AG08395 (cell line): ENCODE measurements at regions not wholly inside any gene's neighbourhood (a gene's known extent, or its start where the extent isn't known, plus 50 kb on each side); places are given as distances from the start of the nearest gene placed in this dataset.
"Not testable (repeated sequence)": the region's sequence is repeated elsewhere in the genome, so short reads cannot be mapped to it uniquely, and the experiment has no call there.

Experiments
- DNase-seq: peaks from one replicate; pipeline ENCODE4 v3.0.0; 2012; ENCODE audit warnings: mixed read lengths, low spot score

DNA sequence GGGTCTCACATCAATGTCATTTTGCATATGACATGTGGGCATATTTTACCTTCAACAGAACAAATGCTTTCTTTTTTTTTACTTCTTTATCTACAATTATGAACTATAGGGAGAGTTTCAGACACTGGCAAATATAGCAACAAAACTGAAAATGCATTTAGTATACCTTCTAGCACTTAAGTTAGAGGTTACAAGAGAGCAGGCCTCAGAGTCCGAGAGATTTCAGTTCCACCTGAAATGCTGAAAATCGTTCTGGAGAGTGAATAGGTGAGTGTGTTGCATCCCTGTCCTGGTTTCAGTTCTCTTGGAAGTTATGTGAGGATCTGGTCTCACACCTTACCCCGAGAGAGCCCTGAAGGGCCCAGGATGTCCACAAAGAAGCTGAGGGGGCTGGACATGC is 337.8 kb upstream of the FRG1 start:
- not testable (repeated sequence) for DNase-seq

DNA sequence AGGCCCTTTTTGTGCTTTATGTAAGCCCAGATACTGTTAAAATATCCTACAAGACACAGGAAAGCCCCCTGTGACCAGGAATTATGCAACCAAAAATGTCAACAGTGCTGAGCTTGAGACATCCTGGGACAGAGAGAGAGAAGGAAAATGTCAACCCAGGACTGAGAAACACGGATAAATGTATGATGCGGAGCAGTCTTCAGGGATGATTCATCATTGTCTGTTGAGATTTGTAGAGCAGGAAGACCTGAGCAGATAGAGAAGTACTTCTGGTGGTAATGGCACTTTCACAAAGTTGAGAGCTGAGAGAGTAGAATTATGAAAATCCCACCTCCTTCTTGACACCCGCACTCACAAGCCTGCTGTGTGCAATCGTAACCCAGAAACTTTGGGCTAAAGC is 330.1 kb upstream of the FRG1 start:
- not testable (repeated sequence) for DNase-seq

DNA sequence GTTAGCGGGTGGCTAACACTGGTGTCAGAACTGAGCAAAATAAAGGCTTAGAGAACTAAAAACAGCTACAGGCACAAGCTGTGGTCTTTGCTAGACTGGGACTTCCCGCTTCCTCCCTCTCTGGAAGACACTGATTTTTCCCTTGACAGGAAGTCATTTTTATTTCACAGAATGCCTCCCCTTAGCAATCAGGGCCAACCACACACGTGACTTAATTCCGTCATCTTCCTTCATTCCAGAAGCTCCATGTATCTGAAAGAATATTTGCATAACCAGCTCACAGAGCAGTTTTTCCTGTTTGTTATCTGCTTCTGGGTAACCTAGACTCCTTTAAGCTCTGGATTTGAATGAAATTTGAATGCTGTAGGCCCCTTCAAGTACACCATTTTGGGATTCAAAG is 327.5 kb upstream of the FRG1 start:
- no peak for DNase-seq

DNA sequence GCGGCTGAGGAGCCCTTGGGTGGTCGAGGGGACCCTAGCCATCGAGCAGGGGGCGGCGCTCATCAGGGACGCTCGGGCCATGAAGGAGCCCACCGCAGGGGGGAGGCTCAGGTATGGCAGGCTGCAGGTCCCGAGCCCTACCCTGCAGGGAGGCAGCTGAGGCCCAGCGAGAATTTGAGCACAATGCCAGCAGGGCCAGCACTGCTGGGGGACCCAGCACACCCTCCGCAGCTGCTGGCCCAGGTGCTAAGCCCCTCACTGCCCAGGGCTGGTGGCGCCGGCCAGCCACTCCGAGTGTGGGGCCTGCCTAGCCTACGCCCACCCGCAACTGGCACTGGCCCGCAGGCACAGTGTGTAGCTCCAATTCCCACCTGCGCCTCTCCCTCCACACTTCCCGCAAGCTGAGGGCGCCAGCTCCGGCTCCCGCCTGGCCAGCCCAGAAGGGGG is 325.4 kb upstream of the FRG1 start:
- DNase-seq: no peak

DNA sequence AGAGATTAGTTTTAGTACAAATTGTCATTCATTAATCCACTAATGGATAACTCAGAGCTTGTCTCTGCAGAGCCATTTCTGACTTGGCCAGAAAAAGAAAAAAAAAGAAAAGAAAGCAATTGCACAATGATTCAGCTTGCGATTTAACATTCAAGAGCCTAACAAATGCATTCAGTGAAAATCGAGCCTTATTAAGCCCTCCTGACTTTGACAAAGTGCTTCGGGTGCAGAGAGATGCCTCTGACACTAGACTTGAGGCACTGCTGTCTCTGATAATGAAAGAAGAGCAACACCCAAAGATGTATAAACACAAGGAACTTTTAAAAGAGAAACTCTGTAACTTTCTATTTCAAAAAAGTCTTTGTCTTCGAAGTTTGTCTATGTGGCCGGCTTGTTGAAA is 322.9 kb upstream of the FRG1 start:
- DNase-seq: not testable (repeated sequence)

DNA sequence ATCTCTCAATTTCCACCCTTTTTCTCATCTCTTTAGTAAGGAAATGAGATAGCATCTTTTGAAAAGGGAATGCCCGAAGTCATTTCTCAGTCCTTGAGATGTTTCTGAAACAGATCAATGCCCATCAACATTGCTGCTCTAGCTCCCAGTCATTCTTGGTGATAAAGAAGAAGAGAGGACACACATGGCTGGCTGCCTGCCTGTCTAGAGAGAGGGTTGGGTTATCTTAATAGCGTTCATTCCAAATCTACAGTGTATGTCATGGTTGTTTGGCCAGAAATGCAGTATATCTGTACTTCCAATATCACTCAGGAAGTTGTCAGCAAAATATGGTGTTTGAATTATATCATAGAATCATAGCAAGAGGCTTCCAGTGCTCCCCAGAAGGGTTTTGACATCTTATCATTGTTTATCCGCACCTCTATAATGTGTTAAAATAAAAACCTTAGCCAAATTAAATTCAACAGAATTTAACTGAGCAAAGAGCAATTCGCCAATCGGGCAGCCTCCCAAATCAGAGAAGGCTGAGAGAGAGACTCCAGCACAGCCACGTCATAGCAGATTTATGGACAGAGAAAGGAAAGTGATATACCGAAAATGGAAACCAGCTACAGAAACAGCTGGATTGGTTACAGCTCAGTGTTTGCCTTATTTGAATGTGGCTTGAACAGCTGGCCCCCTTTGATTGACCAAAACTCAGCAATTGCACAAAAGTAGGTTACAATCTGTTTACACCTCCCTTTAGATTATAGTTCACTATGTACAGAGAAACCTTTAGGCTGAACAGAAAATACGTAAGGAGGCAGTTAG is 321.0 kb upstream of the FRG1 start:
- not testable (repeated sequence) for DNase-seq

DNA sequence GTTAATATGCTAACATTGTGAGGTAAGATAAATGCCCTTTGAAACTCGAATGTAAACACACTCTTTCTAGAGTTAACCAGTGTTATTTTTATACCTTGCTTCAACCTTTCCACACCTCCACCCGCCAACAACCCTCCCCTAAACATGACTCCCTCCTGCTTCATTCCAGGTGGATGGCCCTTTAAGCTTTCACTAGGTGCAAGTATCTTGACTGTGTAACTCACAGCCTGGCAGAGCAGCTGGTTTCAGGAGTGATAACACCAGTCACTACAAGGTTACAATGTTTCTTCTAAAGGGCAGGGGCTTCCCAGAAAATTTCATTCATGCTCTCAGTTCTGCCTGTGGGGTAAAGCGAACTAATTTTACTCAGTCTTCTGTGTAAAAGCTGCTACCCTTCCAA is 318.1 kb upstream of the FRG1 start:
- not testable (repeated sequence) for DNase-seq

DNA sequence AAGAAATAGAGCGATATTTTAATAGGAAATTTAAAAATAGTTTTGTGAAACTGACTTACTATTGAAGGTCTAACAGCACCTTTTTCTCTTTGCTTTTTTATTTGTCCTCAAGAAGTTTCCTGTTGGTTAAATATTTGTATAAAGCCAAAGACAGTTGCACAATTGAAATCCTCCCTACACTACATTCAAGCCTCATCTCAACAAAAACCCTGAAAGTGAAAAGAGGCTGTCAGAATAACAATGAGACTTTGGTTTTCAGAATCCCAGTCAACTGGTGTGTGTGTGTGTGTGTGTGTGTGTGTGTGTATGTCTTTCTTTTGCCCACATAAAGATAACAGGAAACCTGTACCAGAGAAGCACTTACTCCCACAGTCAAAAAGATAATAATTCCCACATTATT is 313.6 kb upstream of the FRG1 start:
- not testable (repeated sequence) for DNase-seq

DNA sequence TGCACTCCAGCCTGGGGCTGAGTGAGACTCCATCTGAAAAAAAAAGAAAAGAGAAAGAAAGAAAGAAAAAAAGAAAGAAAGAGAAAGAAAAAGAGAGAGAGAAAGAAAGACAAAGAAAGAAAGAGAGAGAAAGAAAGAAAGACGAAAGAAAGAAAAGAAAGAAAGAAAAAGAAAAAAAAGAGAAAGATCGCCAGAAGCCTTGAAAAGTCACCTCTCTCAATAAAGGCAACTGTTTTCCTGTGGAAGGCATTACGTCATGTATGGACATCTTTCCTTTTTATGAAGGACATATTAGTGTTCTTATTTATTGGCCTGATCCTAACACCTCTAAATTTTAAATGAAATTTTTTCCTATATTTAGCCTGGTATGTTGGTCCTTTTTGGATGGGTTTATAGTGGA is 310.9 kb upstream of the FRG1 start:
- DNase-seq: not testable (repeated sequence)

DNA sequence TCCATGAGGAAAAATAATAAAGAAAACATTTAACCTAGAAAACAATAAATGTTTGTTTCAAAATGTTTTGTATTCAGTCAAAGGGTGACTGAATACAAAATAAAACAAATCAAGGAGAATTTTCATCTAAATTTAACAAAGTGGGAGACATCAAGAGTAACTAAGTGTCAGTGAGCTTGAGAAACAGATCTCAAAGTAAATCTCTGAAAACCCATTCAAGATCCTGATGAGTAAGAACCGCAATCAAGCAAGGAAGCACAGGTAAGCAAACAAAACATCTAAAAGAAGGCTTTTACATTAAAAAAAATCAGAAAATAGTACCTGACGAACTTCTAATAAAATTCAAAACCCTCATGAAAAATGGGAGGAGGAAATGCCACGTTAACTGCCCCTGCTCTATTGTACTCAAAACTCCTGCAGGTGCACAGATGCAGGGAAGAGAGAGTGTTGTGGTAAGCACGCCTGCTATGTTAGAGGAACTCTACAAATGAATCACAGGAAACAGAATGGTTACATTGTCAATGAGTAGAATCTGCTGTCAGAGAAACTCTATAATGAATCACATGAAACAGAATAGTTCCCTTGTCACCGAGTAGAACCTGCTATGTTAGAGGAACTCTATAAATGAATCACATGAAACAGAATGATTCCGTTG is 309.6 kb upstream of the FRG1 start:
- not testable (repeated sequence) for DNase-seq

DNA sequence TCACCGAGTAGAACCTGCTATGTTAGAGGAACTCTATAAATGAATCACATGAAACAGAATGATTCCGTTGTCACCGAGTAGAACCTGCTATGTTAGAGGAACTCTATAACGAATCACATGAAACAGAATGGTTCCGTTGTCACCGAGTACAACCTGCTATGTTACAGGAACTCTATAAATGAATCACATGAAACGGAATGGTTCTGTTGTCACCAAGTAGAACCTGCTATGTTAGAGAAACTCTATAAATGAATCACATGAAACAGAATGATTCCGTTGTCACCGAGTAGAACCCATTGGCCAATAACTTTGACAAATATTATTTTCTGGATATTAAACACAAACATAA is 309.1 kb upstream of the FRG1 start:
- not testable (repeated sequence) for DNase-seq

DNA sequence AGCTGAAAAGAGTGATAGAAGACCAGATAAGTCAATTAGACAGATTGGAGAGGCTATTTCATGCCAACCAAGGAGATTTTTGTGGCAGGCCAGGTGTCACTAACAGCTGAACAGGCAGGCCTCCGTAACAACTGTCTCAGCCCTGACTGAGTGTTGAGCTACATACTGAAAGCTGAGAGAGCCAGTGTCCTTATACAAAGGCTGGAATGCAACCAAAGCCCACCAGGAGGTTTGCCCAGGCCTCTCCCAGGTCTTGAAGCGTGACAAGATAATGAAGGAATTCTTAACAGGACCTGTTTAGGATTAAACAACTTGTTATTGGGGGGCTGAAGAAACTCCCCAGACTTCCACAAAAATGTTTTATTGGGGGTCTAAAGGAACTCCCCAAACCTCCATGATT is 290.2 kb upstream of the FRG1 start:
- not testable (repeated sequence) for DNase-seq

DNA sequence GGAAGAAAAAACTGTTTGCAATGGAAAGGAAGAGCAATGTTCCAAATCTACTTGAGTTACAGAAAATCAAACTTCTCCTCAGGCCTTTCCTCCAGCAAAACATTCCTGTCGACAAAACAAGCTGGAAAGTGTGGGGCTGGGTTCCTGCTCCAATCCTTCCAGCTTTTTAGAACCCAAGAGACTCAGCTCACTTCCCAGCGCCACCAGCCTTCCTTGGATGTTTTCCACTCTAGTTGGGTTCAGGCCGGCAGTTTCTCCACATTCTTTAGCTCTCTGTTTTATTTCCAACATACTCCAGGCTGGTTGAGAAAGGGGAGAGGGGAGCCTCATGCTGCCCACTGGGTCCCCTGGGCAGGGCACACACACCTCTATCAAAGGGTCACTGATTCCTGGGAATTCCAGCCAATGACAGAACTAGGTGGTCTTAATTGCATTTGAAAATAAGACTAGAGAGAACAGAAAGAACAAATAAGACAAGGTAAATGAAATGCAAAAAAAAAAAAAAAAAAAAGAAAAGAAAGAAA is 287.5 kb upstream of the FRG1 start:
- DNase-seq: not testable (repeated sequence)

DNA sequence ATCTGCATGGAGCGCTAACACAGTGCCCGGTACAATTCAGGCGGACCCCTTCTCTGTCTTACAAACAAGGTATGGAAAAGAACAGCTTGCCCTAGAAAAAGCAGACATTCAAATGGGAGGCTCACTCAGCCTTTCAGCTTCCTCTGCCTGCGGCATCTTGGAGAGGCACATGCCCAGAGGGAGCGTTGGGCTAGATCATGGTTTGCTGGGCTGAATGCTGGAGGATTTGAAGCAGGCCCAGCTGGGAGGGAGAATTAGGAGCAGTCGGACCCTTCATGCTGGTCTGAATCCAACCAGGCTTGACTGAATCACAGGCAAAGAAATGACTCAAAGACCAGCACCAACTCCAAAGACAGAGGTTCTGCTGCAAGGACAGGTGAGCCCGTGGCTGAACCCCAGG is 286.7 kb upstream of the FRG1 start:
- not testable (repeated sequence) for DNase-seq

DNA sequence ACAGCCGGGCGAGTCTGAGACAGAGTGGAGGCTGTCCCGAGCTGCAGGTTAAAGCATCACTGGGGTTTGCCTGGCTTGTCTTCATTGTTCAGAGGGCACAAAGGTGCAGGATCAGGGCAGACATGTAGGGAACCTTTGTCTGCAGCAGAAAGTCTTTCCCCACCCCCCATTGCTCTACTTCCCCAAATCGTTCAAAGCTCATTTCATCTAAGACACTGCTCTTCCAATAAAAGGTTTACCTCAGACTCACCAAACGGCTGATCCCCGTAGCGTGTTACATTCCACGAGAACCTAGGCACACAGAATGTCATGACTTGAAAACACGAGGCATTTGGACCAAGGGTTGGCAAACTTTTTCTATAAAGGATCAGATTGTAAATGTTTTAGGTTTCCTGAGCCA is 286.3 kb upstream of the FRG1 start:
- not testable (repeated sequence) for DNase-seq

DNA sequence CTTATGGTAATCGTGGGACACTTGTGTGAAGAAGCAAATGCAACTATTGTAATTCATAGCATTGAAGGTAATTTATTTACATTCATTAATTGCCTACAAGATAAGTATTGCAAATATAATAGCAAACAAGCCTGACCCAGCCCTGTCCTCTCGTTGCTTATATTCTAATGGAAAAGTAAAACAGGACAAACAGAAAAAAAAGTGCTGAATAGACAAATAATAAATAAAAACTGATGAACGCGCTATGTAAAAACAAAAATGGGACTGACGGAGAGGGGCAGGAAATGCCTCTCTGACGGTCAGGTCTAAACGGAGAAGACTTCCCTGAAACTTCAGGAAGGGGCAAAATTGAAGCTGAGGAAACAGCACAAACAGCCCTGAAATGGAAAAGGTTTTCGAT is 284.9 kb upstream of the FRG1 start:
- not testable (repeated sequence) for DNase-seq

DNA sequence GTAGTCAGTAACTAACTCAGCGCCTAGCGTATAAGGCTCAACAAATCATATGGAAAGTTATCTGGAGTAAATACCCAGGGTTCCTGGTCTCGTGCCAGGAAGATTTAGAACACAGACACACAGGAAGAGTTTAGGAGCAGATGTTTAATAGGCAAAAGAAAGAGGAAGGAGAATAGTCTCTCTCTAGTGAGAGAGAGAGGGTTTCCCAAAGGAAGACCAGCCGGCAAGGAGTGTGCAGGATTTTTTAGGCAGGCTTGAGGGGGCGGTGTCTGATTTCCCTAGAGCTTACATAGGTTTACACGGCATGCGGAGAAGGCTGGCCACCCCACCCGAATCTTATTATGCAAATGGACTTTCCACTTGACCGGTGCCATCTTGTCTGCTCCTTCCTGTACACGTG is 284.0 kb upstream of the FRG1 start:
- no peak for DNase-seq

DNA sequence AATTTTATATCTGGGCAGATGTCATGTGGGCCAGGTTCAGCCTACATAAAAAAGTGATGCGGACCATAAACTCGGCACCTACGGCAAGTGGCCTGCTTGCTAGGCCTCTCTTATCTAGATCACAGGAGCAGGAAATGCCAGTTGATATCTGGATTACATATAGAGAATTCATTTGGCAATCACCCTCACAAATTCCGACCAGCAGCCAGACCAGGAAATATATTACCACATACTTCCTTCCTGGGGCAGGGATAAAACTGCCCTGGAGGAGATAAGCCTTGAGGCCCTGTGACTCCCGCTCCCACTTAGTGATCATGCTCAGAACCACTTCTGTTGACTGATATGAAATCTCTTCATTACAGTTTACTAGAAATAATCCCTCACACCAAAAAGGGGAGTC is 282.4 kb upstream of the FRG1 start:
- DNase-seq: not testable (repeated sequence)

DNA sequence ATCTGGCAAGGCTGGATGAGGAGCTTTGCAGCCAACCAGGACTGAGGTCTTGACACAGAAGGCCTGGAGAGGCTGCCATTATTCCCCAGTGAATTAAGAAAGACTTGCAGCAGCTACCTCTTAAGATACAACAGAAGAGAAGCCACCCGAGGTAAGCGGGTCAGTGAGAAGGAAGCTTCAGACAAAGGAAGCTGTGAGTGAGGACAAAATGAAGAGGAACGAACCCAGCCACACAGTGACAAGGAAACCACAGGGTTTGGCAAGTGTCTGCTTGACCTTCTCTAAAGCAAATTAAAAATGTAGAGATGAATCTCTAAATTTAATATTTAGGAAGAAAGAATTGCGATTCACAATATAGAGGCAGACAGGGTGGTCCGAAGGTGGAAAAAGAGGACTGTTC is 281.8 kb upstream of the FRG1 start:
- DNase-seq: not testable (repeated sequence)

DNA sequence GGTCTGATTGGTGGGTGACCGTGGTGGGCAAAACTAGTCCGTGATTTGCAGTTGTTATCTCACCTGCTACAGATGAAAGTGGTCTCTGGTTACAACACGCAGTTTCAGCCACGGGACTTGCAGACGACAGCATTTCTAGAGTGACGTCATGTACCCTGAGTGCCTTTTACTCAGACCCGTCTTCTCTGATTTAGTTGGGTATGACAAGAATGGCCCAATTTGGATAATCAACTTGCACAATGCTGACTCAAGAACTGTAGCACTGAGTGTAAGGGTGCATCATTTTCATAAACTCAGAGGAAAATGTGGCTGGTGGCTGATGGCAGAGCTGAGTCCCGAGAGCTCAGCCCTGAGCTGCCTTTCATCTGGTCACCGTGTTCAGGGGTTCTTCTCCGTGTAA is 281.4 kb upstream of the FRG1 start:
- no peak for DNase-seq

DNA sequence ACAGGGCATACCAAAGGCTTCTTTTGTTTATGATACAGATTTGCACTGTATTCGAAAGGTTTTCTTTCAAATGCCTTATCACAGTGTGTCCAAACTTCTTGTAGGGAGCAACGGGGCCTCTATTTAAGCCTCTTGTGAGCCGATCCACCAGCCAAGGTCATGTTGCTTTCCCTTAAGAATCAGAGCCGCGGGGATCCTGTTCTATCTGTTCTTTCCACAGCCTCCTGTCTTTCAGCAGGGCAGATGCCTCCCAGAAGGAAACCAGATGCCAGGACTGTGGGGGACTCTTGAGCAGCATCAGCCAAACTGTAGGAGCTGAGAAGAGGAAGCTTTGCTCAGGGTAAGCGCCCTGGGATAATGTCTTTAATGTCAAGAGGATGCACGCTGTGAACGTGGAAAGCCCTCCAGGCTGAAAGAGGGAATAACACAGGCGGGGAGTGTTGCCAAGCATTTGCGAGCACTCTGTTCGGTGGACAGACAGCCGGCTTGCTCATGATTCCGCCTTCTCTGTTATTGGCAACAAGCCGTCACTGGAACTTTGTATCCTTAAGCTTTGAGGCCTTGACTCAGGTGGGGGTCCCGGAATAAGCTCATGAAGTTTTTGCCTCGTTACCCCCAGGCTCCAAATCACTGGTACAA is 279.8 kb upstream of the FRG1 start:
- no peak for DNase-seq

DNA sequence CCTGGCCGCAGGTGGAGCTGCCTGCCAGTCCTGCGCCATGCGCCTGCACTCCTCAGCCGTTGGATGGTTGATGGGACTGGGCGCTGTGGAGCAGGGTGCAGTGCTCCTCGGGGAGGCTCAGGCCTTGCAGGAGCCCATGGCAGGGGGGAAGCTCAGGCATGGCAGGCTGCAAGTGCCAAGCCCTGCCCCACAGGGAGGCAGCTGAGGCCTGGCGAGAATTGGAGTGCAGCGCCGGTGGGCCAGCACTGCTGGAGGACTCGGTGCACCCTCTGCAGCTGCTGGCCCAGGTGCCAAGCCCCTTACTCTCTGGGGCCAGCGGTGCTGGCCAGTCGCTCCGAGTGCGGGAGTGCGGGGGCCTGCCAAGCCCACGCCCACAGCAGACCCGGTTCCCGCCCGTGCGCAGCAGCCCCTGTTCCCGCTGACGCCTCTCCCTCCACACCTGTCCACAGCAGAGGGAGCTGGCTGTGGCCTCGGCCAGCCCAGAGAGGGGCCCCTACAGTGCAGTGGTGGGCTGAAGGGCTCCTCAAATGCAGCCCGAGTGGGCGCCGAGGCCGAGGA is 275.9 kb upstream of the FRG1 start:
- no peak for DNase-seq
